Vagina (tissue), 2 donors: ENCODE measurements at regions not wholly inside any gene's neighbourhood (a gene's known extent, or its start where the extent isn't known, plus 50 kb on each side); places are given as distances from the start of the nearest gene placed in this dataset.

Experiments
- POLR2A ChIP-seq, 2 donors: fragments of 450-650 bp; IDR thresholded peaks; one replicate each; pipeline ENCODE4 v1.6.1; 2017; ENCODE audit warnings: antibody characterized with exemption in 2 of 2, mild to moderate bottlenecking in 2 of 2, moderate library complexity in 2 of 2
- TF ChIP-seq, protein P1 (sequence below), 3 experiments: fragments of 450-650 bp in 2 of 3; fragments of 200-600 bp in 1 of 3; sonication (generic) in 1 of 3; IDR thresholded peaks; one replicate each; pipeline ENCODE4 v1.5.1; 2017 to 2019; ENCODE audit warnings: antibody characterized with exemption in 3 of 3, mild to moderate bottlenecking in 2 of 3, moderate library complexity in 2 of 3

DNA sequence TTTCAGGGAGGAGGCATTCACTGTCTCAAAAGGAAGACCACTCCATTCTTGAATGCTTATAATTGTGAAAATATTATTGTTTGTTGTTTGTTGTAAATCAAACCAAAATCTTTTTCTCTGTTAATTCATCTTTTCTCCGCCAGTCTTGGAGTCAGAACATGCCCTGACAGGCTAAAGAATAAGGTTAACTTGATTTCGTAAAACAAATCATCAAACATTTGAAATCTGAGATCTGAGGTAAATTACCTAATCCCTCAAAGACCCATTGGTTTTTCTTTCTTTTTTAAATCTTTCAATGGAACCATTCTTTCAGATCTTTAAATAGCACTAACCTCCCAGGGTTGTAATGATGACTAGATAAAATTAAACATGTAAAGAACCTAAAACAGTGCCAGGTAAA lies 430.1 kb upstream of the PTBP2 start:
- TF ChIP-seq, protein P1, sequence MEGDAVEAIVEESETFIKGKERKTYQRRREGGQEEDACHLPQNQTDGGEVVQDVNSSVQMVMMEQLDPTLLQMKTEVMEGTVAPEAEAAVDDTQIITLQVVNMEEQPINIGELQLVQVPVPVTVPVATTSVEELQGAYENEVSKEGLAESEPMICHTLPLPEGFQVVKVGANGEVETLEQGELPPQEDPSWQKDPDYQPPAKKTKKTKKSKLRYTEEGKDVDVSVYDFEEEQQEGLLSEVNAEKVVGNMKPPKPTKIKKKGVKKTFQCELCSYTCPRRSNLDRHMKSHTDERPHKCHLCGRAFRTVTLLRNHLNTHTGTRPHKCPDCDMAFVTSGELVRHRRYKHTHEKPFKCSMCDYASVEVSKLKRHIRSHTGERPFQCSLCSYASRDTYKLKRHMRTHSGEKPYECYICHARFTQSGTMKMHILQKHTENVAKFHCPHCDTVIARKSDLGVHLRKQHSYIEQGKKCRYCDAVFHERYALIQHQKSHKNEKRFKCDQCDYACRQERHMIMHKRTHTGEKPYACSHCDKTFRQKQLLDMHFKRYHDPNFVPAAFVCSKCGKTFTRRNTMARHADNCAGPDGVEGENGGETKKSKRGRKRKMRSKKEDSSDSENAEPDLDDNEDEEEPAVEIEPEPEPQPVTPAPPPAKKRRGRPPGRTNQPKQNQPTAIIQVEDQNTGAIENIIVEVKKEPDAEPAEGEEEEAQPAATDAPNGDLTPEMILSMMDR (IDR thresholded peaks at IDR 0.05), result no peak
- TF ChIP-seq POLR2A (IDR thresholded peaks at IDR 0.05), result no peak
